ENCODE measurements at regions not wholly inside any gene's neighbourhood (a gene's known extent, or its start where the extent isn't known, plus 50 kb on each side); places are given as distances from the start of the nearest gene placed in this dataset.

- Histone ChIP-seq H3K27me3 (ENCODE audit: control insufficient read depth in 1 of 2, insufficient read depth in 2 of 2, low read length in 2 of 2) (no peaks in the 10 kb centered on the region), H3K4me1 (ENCODE audit: control insufficient read depth in 2 of 2, insufficient read depth in 2 of 2, low read length in 1 of 2) (no peaks in the 10 kb centered on the region), H3K9me3 (ENCODE audit: control insufficient read depth in 2 of 2, insufficient read depth in 1 of 2, low read depth in 1 of 2, low read length in 1 of 2) (no peaks in the 10 kb centered on the region), H3K27ac (ENCODE audit: low read depth in 2 of 2, low read length in 1 of 2) (no peak overlapping the region), H3K36me3 (ENCODE audit: control insufficient read depth in 2 of 2, insufficient read depth in 2 of 2, low read length in 1 of 2) (no peaks in the 10 kb centered on the region), H3K4me3 (ENCODE audit: low read depth in 1 of 2, low read length in 2 of 2) (no peak overlapping the region)
- 44 to 60% methylated on average over 6 of the region's 6 CpGs for whole genome bisulfite sequencing, 2 donors
These were observed 112.6 kb upstream of the TBX20 start for GRCh38 chr7:35366167-35367155.

- H3K36me3 ChIP-seq (ENCODE audit: control insufficient read depth in 2 of 2, insufficient read depth in 2 of 2, low read length in 1 of 2) = no peaks in the 10 kb centered on the region
- no peaks in the 10 kb centered on the region for H3K4me1 ChIP-seq (ENCODE audit: control insufficient read depth in 2 of 2, insufficient read depth in 2 of 2, low read length in 1 of 2)
- WGBS, 2 donors = 66% methylated on average over 1 of the region's 1 CpG
- H3K27ac ChIP-seq (ENCODE audit: low read depth in 2 of 2, low read length in 1 of 2) = no peak overlapping the region
- H3K9me3 ChIP-seq (ENCODE audit: control insufficient read depth in 2 of 2, insufficient read depth in 1 of 2, low read depth in 1 of 2, low read length in 1 of 2) = no peaks in the 10 kb centered on the region
- no peak overlapping the region for H3K4me3 ChIP-seq (ENCODE audit: low read depth in 1 of 2, low read length in 2 of 2)
- H3K27me3 ChIP-seq (ENCODE audit: control insufficient read depth in 1 of 2, insufficient read depth in 2 of 2, low read length in 2 of 2) = no peaks in the 10 kb centered on the region
These were observed 111.6 kb upstream of the TBX20 start for GRCh38 chr7:35365523-35365922.

- Histone ChIP-seq H3K9me3 (ENCODE audit: control insufficient read depth in 2 of 2, insufficient read depth in 1 of 2, low read depth in 1 of 2, low read length in 1 of 2) (no peaks in the 10 kb centered on the region), H3K27ac (ENCODE audit: low read depth in 2 of 2, low read length in 1 of 2) (no peak overlapping the region), H3K4me1 (ENCODE audit: control insufficient read depth in 2 of 2, insufficient read depth in 2 of 2, low read length in 1 of 2) (no peaks in the 10 kb centered on the region), H3K36me3 (ENCODE audit: control insufficient read depth in 2 of 2, insufficient read depth in 2 of 2, low read length in 1 of 2) (no peaks in the 10 kb centered on the region), H3K4me3 (ENCODE audit: low read depth in 1 of 2, low read length in 2 of 2) (no peak overlapping the region), H3K27me3 (ENCODE audit: control insufficient read depth in 1 of 2, insufficient read depth in 2 of 2, low read length in 2 of 2) (no peaks in the 10 kb centered on the region)
- WGBS, 2 donors = 47 to 60% methylated on average over 6 of the region's 6 CpGs
These were observed 108.4 kb upstream of the TBX20 start for GRCh38 chr7:35362341-35362740.

GRCh38 chr7:35359423-35359822 lies 105.5 kb upstream of the TBX20 start:
- Histone ChIP-seq H3K27me3 (ENCODE audit: control insufficient read depth in 1 of 2, insufficient read depth in 2 of 2, low read length in 2 of 2) (no peaks in the 10 kb centered on the region), H3K27ac (ENCODE audit: low read depth in 2 of 2, low read length in 1 of 2) (no peak overlapping the region), H3K36me3 (ENCODE audit: control insufficient read depth in 2 of 2, insufficient read depth in 2 of 2, low read length in 1 of 2) (no peaks in the 10 kb centered on the region), H3K4me3 (ENCODE audit: low read depth in 1 of 2, low read length in 2 of 2) (no peak overlapping the region), H3K4me1 (ENCODE audit: control insufficient read depth in 2 of 2, insufficient read depth in 2 of 2, low read length in 1 of 2) (no peaks in the 10 kb centered on the region), H3K9me3 (ENCODE audit: control insufficient read depth in 2 of 2, insufficient read depth in 1 of 2, low read depth in 1 of 2, low read length in 1 of 2) (no peaks in the 10 kb centered on the region)
- WGBS, 2 donors = 58 to 61% methylated on average over 1 of the region's 1 CpG

GRCh38 chr7:35356495-35356894 lies 102.6 kb upstream of the TBX20 start:
- Histone ChIP-seq H3K36me3 (ENCODE audit: control insufficient read depth in 2 of 2, insufficient read depth in 2 of 2, low read length in 1 of 2) (no peaks in the 10 kb centered on the region), H3K27me3 (ENCODE audit: control insufficient read depth in 1 of 2, insufficient read depth in 2 of 2, low read length in 2 of 2) (no peaks in the 10 kb centered on the region), H3K4me1 (ENCODE audit: control insufficient read depth in 2 of 2, insufficient read depth in 2 of 2, low read length in 1 of 2) (no peaks in the 10 kb centered on the region), H3K4me3 (ENCODE audit: low read depth in 1 of 2, low read length in 2 of 2) (no peak overlapping the region), H3K27ac (ENCODE audit: low read depth in 2 of 2, low read length in 1 of 2) (no peak overlapping the region), H3K9me3 (ENCODE audit: control insufficient read depth in 2 of 2, insufficient read depth in 1 of 2, low read depth in 1 of 2, low read length in 1 of 2) (no peaks in the 10 kb centered on the region)
- WGBS, 2 donors = 66 to 74% methylated on average over 4 of the region's 4 CpGs

- Histone ChIP-seq H3K4me1 (ENCODE audit: control insufficient read depth in 2 of 2, insufficient read depth in 2 of 2, low read length in 1 of 2) (no peaks in the 10 kb centered on the region), H3K9me3 (ENCODE audit: control insufficient read depth in 2 of 2, insufficient read depth in 1 of 2, low read depth in 1 of 2, low read length in 1 of 2) (no peaks in the 10 kb centered on the region), H3K4me3 (ENCODE audit: low read depth in 1 of 2, low read length in 2 of 2) (no peak overlapping the region), H3K27ac (ENCODE audit: low read depth in 2 of 2, low read length in 1 of 2) (no peak overlapping the region), H3K27me3 (ENCODE audit: control insufficient read depth in 1 of 2, insufficient read depth in 2 of 2, low read length in 2 of 2) (no peaks in the 10 kb centered on the region), H3K36me3 (ENCODE audit: control insufficient read depth in 2 of 2, insufficient read depth in 2 of 2, low read length in 1 of 2) (no peaks in the 10 kb centered on the region)
- WGBS, 2 donors = 62 to 69% methylated on average over 5 of the region's 5 CpGs
These were observed 102.0 kb upstream of the TBX20 start for GRCh38 chr7:35355911-35356310.

GRCh38 chr7:35355199-35355598 lies 101.3 kb upstream of the TBX20 start:
- Histone ChIP-seq H3K27me3 (ENCODE audit: control insufficient read depth in 1 of 2, insufficient read depth in 2 of 2, low read length in 2 of 2) (no peaks in the 10 kb centered on the region), H3K27ac (ENCODE audit: low read depth in 2 of 2, low read length in 1 of 2) (no peak overlapping the region), H3K4me1 (ENCODE audit: control insufficient read depth in 2 of 2, insufficient read depth in 2 of 2, low read length in 1 of 2) (no peaks in the 10 kb centered on the region), H3K4me3 (ENCODE audit: low read depth in 1 of 2, low read length in 2 of 2) (no peak overlapping the region), H3K9me3 (ENCODE audit: control insufficient read depth in 2 of 2, insufficient read depth in 1 of 2, low read depth in 1 of 2, low read length in 1 of 2) (no peaks in the 10 kb centered on the region), H3K36me3 (ENCODE audit: control insufficient read depth in 2 of 2, insufficient read depth in 2 of 2, low read length in 1 of 2) (no peaks in the 10 kb centered on the region)
- 67 to 75% methylated on average over 2 of the region's 2 CpGs for WGBS, 2 donors

GRCh38 chr7:35353481-35353880 lies 99.6 kb upstream of the TBX20 start:
- Histone ChIP-seq H3K27me3 (ENCODE audit: control insufficient read depth in 1 of 2, insufficient read depth in 2 of 2, low read length in 2 of 2) (no peaks in the 10 kb centered on the region), H3K4me3 (ENCODE audit: low read depth in 1 of 2, low read length in 2 of 2) (no peak overlapping the region), H3K4me1 (ENCODE audit: control insufficient read depth in 2 of 2, insufficient read depth in 2 of 2, low read length in 1 of 2) (no peaks in the 10 kb centered on the region), H3K27ac (ENCODE audit: low read depth in 2 of 2, low read length in 1 of 2) (no peak overlapping the region), H3K36me3 (ENCODE audit: control insufficient read depth in 2 of 2, insufficient read depth in 2 of 2, low read length in 1 of 2) (no peaks in the 10 kb centered on the region), H3K9me3 (ENCODE audit: control insufficient read depth in 2 of 2, insufficient read depth in 1 of 2, low read depth in 1 of 2, low read length in 1 of 2) (no peaks in the 10 kb centered on the region)
- 50 to 52% methylated on average over 6 of the region's 6 CpGs for WGBS, 2 donors

- Histone ChIP-seq H3K27ac (ENCODE audit: low read depth in 2 of 2, low read length in 1 of 2) (no peak overlapping the region), H3K4me1 (ENCODE audit: control insufficient read depth in 2 of 2, insufficient read depth in 2 of 2, low read length in 1 of 2) (no peaks in the 10 kb centered on the region), H3K9me3 (ENCODE audit: control insufficient read depth in 2 of 2, insufficient read depth in 1 of 2, low read depth in 1 of 2, low read length in 1 of 2) (no peaks in the 10 kb centered on the region), H3K4me3 (ENCODE audit: low read depth in 1 of 2, low read length in 2 of 2) (no peak overlapping the region), H3K36me3 (ENCODE audit: control insufficient read depth in 2 of 2, insufficient read depth in 2 of 2, low read length in 1 of 2) (no peaks in the 10 kb centered on the region), H3K27me3 (ENCODE audit: control insufficient read depth in 1 of 2, insufficient read depth in 2 of 2, low read length in 2 of 2) (no peaks in the 10 kb centered on the region)
- 89 to 94% methylated on average over 4 of the region's 4 CpGs for WGBS, 2 donors
These were observed 97.6 kb upstream of the TBX20 start for GRCh38 chr7:35351466-35351865.
